GM19438 (cell line): ENCODE measurements at regions not wholly inside any gene's neighbourhood (a gene's known extent, or its start where the extent isn't known, plus 50 kb on each side); places are given as distances from the start of the nearest gene placed in this dataset.
"Not testable (repeated sequence)": the region's sequence is repeated elsewhere in the genome, so short reads cannot be mapped to it uniquely, and the experiment has no call there.

ENCODE experiments used
- ATAC-seq: cut with Tn5 transposase; IDR thresholded peaks from one replicate; pipeline ENCODE4 v1.9.1; 2021; ENCODE audit warnings: low read depth; ENCODE audit not compliant: unreplicated experiment

- no peak for ATAC-seq
Measured at GRCh38 chr5:91503321-91503720, 120.2 kb upstream of the ARRDC3 start.

- no peak for ATAC-seq
Measured at GRCh38 chr5:91500758-91501157, 117.6 kb upstream of the ARRDC3 start.

GRCh38 chr5:91499943-91500531, 116.9 kb upstream of the ARRDC3 start:
- peak; percentile 63 for ATAC-seq

GRCh38 chr5:91495699-91496098, 112.6 kb upstream of the ARRDC3 start:
- no peak for ATAC-seq

GRCh38 chr5:91494447-91494996, 111.4 kb upstream of the ARRDC3 start:
- ATAC-seq: no peak

- no peak for ATAC-seq
Measured at GRCh38 chr5:91493086-91493485, 110.0 kb upstream of the ARRDC3 start.

GRCh38 chr5:91491229-91491628, 108.1 kb upstream of the ARRDC3 start:
- no peak for ATAC-seq

- ATAC-seq: no peak
Measured at GRCh38 chr5:91490316-91490715, 107.2 kb upstream of the ARRDC3 start.

- no peak for ATAC-seq
Measured at GRCh38 chr5:91487420-91487819, 104.3 kb upstream of the ARRDC3 start.

- no peak for ATAC-seq
Measured at GRCh38 chr5:91486638-91487037, 103.5 kb upstream of the ARRDC3 start.

GRCh38 chr5:91484662-91485061, 101.5 kb upstream of the ARRDC3 start:
- no peak for ATAC-seq

- not testable (repeated sequence) for ATAC-seq
Measured at GRCh38 chr5:91479376-91479775, 96.3 kb upstream of the ARRDC3 start.

GRCh38 chr5:91478096-91478495, 95.0 kb upstream of the ARRDC3 start:
- no peak for ATAC-seq

GRCh38 chr5:91477408-91477807, 94.3 kb upstream of the ARRDC3 start:
- no peak for ATAC-seq

- no peak for ATAC-seq
Measured at GRCh38 chr5:91474201-91474600, 91.1 kb upstream of the ARRDC3 start.

- ATAC-seq: no peak
Measured at GRCh38 chr5:91472631-91473030, 89.5 kb upstream of the ARRDC3 start.

- no peak for ATAC-seq
Measured at GRCh38 chr5:91469517-91470165, 86.5 kb upstream of the ARRDC3 start.

GRCh38 chr5:91468651-91469422, 85.7 kb upstream of the ARRDC3 start:
- no peak for ATAC-seq

- no peak for ATAC-seq
Measured at GRCh38 chr5:91464886-91465646, 81.9 kb upstream of the ARRDC3 start.

GRCh38 chr5:91457681-91458058, 74.6 kb upstream of the ARRDC3 start:
- ATAC-seq: no peak
